ENCODE measurements at regions not wholly inside any gene's neighbourhood (a gene's known extent, or its start where the extent isn't known, plus 50 kb on each side); places are given as distances from the start of the nearest gene placed in this dataset.

DNA sequence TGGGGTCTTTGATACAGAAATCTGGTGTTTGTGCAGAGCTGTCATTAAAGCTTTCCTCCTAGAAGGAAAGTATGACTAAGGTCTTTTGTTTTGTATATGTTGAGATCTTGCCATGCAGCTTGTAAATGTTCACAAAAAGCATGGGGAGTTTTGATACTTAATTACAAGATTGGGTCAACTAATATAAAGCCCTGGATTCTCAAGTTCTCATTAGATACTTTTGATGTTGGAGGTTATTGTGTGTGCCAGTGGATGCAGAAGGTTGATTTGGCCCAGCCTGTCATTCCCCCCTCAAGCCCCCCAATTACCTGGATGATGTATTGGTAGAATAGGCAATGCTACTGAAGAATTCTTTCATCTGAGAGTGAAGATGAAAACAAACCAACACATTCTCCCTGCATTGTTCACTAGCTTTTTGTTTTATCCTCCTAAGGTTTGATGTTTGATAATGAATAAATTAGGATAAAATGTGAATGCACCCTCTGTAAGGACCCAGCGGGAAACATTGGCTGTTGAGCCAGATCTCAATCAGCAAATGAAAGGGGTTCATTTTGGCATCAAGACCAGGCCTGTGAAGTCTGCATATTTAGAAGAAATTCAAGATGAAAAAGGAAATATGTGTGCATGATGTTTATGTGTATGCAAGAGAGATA is 61.9 kb upstream of the ADAMTS19 start:
- H3K4me3 ChIP-seq (replicated peaks in 1 of 3; ENCODE audit: insufficient read depth in 1 of 3, low read depth in 1 of 3, low read length in 3 of 3) = no peak overlapping the region
- no peaks in the 10 kb centered on the region for H3K9me1 ChIP-seq (replicated peaks; ENCODE audit: control insufficient read depth, extremely low read depth, insufficient read depth, low read length)
- ChIA-PET POLR2A (no interaction called here), CTCF (no interaction called here)
- no TSS peak for BruUV-seq (replicated peaks)
- H3K9me3 ChIP-seq (replicated peaks; ENCODE audit: control insufficient read depth, insufficient read depth, low read length) = no peaks in the 10 kb centered on the region
- no peak overlapping the region for H3K9ac ChIP-seq (replicated peaks; ENCODE audit: extremely low read depth, insufficient read depth, low read length)
- H3K36me3 ChIP-seq (ENCODE audit: control insufficient read depth in 2 of 2, extremely low read depth in 1 of 2, insufficient read depth in 2 of 2, low read length in 2 of 2) = no peaks in the 10 kb centered on the region
- H3K27me3 ChIP-seq (ENCODE audit: control insufficient read depth in 2 of 2, insufficient read depth in 2 of 2, low read length in 2 of 2) = peaks cover 0 to 2% of the 10 kb centered on the region in 2 experiments
- no peaks in the 10 kb centered on the region for H4K20me1 ChIP-seq (replicated peaks; ENCODE audit: control insufficient read depth, extremely low read depth, insufficient read depth, low read length)
- no peaks in the 10 kb centered on the region for H3K4me1 ChIP-seq (ENCODE audit: control insufficient read depth, extremely low read depth, insufficient read depth, low read length)
- H3K79me2 ChIP-seq (ENCODE audit: control insufficient read depth, insufficient read depth, low read length) = no peaks in the 10 kb centered on the region
- H2AFZ ChIP-seq (ENCODE audit: low read depth, low read length) = no peak overlapping the region
- FAIRE-seq = no peak
- intact Hi-C loops (cut with micrococcal nuclease) = no loop called here
- no peak overlapping the region for H3K27ac ChIP-seq (ENCODE audit: insufficient read depth, low read depth, low read length)
- dilution Hi-C loops (cut with MboI; ENCODE audit: extremely low pct_ligation_motif_present, low sequenced_read_pairs) = no loop called here
- no peak for TF ChIP-seq JUN (IDR thresholded peaks at IDR 0.05; ENCODE audit: borderline replicate concordance, insufficient read depth, insufficient read length, low read depth)
- TF ChIP-seq POLR2AphosphoS5 (IDR thresholded peaks at IDR 0.05; ENCODE audit: insufficient read depth, low read depth, low read length) = no peak
- TF ChIP-seq EZH2 (IDR thresholded peaks at IDR 0.05; ENCODE audit: borderline replicate concordance, low read depth, low read length, severe bottlenecking) = no peak
- TF ChIP-seq GATA2 (IDR thresholded peaks at IDR 0.05; ENCODE audit: insufficient read depth, insufficient read length, low read depth, low read length) = no peak
- TF ChIP-seq POLR2A (IDR thresholded peaks at IDR 0.05; ENCODE audit: low read depth, low read length) = no peak
- TF ChIP-seq MYC (IDR thresholded peaks at IDR 0.05; ENCODE audit: low read depth, low read length) = no peak
- TF ChIP-seq, protein P1, sequence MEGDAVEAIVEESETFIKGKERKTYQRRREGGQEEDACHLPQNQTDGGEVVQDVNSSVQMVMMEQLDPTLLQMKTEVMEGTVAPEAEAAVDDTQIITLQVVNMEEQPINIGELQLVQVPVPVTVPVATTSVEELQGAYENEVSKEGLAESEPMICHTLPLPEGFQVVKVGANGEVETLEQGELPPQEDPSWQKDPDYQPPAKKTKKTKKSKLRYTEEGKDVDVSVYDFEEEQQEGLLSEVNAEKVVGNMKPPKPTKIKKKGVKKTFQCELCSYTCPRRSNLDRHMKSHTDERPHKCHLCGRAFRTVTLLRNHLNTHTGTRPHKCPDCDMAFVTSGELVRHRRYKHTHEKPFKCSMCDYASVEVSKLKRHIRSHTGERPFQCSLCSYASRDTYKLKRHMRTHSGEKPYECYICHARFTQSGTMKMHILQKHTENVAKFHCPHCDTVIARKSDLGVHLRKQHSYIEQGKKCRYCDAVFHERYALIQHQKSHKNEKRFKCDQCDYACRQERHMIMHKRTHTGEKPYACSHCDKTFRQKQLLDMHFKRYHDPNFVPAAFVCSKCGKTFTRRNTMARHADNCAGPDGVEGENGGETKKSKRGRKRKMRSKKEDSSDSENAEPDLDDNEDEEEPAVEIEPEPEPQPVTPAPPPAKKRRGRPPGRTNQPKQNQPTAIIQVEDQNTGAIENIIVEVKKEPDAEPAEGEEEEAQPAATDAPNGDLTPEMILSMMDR (IDR thresholded peaks at IDR 0.05; ENCODE audit: extremely low read depth in 1 of 2, insufficient read depth in 1 of 2, low read depth in 1 of 2, low read length in 2 of 2) = no peak
- TF ChIP-seq, protein P2, sequence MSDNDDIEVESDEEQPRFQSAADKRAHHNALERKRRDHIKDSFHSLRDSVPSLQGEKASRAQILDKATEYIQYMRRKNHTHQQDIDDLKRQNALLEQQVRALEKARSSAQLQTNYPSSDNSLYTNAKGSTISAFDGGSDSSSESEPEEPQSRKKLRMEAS (IDR thresholded peaks at IDR 0.05; ENCODE audit: insufficient read depth, insufficient read length) = no peak
- no peak for TF ChIP-seq FOS (IDR thresholded peaks at IDR 0.05; ENCODE audit: borderline replicate concordance, insufficient read depth, low read length)
- no peak for DNase-seq (ENCODE audit: low read depth, low spot score)
- H3K4me2 ChIP-seq (ENCODE audit: insufficient read depth, low read length) = no peak overlapping the region
